Hepatocyte (in vitro differentiated cells): ENCODE measurements at regions not wholly inside any gene's neighbourhood (a gene's known extent, or its start where the extent isn't known, plus 50 kb on each side); places are given as distances from the start of the nearest gene placed in this dataset.

Experiments
- CTCF ChIP-seq: fragments of 200-600 bp; sonication (generic); IDR thresholded peaks from 2 replicates; pipeline ENCODE4 v1.5.1; 2016; ENCODE audit warnings: antibody characterized with exemption, mild to moderate bottlenecking; ENCODE audit not compliant: poor library complexity
- EZH2 ChIP-seq: fragments of 200-600 bp; sonication (generic); IDR thresholded peaks from 2 replicates; pipeline ENCODE4 v1.6.1; 2016; ENCODE audit warnings: antibody characterized with exemption, mild to moderate bottlenecking, borderline replicate concordance
- EZH2phosphoT487 ChIP-seq: fragments of 200-600 bp; sonication (generic); IDR thresholded peaks from one replicate; pipeline ENCODE4 v1.6.1; 2018; ENCODE audit warnings: antibody characterized with exemption, mild to moderate bottlenecking, low read depth, moderate library complexity; ENCODE audit not compliant: unreplicated experiment, severe bottlenecking

- TF ChIP-seq CTCF (no peak), EZH2 (no peak), EZH2phosphoT487 (no peak)
Observed at GRCh38 chr15:58294681-58295254, 137.0 kb upstream of the LIPC start.
